ENCODE measurements at regions not wholly inside any gene's neighbourhood (a gene's known extent, or its start where the extent isn't known, plus 50 kb on each side); places are given as distances from the start of the nearest gene placed in this dataset.

DNA sequence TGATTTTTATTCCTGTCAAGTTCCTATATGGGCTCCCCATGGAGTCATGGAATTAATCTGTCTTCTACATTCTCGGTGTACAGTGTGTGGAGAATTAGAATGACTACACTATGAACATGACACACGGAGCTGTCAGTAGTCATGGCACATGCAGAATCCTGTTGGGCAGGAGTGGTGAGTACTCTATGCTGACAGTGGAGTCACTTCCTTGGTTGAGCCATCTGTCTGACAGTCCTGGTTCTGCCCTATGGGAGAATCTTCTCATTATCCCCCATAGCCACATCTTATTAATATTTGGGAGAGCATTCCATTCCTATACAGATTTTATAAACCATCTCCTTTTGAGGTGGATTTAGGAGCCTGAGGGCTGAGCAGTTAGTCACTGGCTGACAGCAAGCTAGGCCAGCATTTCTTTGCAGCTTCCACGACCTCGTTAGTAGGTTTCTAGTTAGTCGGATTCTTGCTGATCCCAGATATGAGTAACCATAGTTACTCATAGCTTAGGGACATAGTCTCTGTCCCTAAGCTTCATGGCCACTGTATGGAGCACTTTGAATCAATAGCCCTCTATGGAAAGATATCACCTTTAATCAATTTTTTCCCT is 90.6 kb downstream of the MDH1 start:
- TF ChIP-seq POLR2A (IDR thresholded peaks at IDR 0.05; ENCODE audit: low read depth, low read length) (no peak), POLR2AphosphoS5 (IDR thresholded peaks at IDR 0.05; ENCODE audit: low read depth, low read length) (no peak), TAF1 (IDR thresholded peaks at IDR 0.05; ENCODE audit: low read depth, low read length) (no peak), SPI1 (IDR thresholded peaks at IDR 0.05; ENCODE audit: low read depth, low read length) (no peak), POU2F2 (IDR thresholded peaks at IDR 0.05; ENCODE audit: low read depth, low read length) (no peak)

Data from GM12891 (cell line).